HEK293 (cell line): ENCODE measurements at regions not wholly inside any gene's neighbourhood (a gene's known extent, or its start where the extent isn't known, plus 50 kb on each side); places are given as distances from the start of the nearest gene placed in this dataset.

Experiments
- ZNF670 ChIP-seq: fragments of 450-650 bp; formaldehyde crosslinking; IDR thresholded peaks from 2 replicates; pipeline ENCODE4 v1.5.1; 2016; ENCODE audit warnings: missing biosample characterization, missing genetic modification characterization, low read depth
- ZSCAN18 ChIP-seq: fragments of 450-650 bp; formaldehyde crosslinking; IDR thresholded peaks from 2 replicates; pipeline ENCODE4 v1.5.1; 2016; ENCODE audit warnings: missing biosample characterization, missing genetic modification characterization

GRCh38 chr5:167513381-167513780, 778.1 kb upstream of the WWC1 start:
- TF ChIP-seq ZNF670 (tag by site-specific recombination) = no peak
- TF ChIP-seq ZSCAN18 = no peak
